Liver (tissue), 8 donors: ENCODE measurements at regions not wholly inside any gene's neighbourhood (a gene's known extent, or its start where the extent isn't known, plus 50 kb on each side); places are given as distances from the start of the nearest gene placed in this dataset.

Source experiments
- DNase-seq: peaks from one replicate; pipeline ENCODE4 v3.0.0-alpha.2; 2017; ENCODE audit warnings: low spot score
- H3K27ac ChIP-seq, 2 donors: one replicate each; pipeline ENCODE4 v1.7.0; 2013; ENCODE audit warnings: inconsistent platforms in 2 of 2, low read length in 2 of 2, control low read depth in 1 of 2, low read depth in 1 of 2, mild to moderate bottlenecking in 1 of 2
- H3K27me3 ChIP-seq, 4 donors: one replicate each; pipeline versions ENCODE4 v1.6.1 to v1.7.0; 2013; ENCODE audit warnings: low read length in 3 of 4, inconsistent platforms in 1 of 4, mild to moderate bottlenecking in 1 of 4, moderate library complexity in 1 of 4; ENCODE audit not compliant: control insufficient read depth in 4 of 4, insufficient read depth in 4 of 4
- H3K36me3 ChIP-seq, 4 donors: one replicate each; pipeline versions ENCODE4 v1.6.1 to v1.7.0; 2013; ENCODE audit warnings: low read length in 3 of 4, mild to moderate bottlenecking in 3 of 4, low read depth in 1 of 4, moderate library complexity in 1 of 4; ENCODE audit not compliant: control insufficient read depth in 4 of 4, insufficient read depth in 3 of 4
- H3K4me1 ChIP-seq, 4 donors: one replicate each; pipeline versions ENCODE4 v1.6.1 to v1.7.0; 2013; ENCODE audit warnings: low read length in 3 of 4, mild to moderate bottlenecking in 3 of 4, moderate library complexity in 1 of 4; ENCODE audit not compliant: control insufficient read depth in 4 of 4, insufficient read depth in 4 of 4
- H3K4me3 ChIP-seq, 3 donors: one replicate each; pipeline versions ENCODE4 v1.6.1 to v1.7.0; 2013; ENCODE audit warnings: low read length in 3 of 3, control low read depth in 1 of 3, low read depth in 1 of 3, mild to moderate bottlenecking in 1 of 3
- H3K9ac ChIP-seq, 2 donors: one replicate each; pipeline ENCODE4 v1.7.0; 2013; ENCODE audit warnings: low read length in 2 of 2, mild to moderate bottlenecking in 2 of 2, moderate library complexity in 2 of 2, control low read depth in 1 of 2, low read depth in 1 of 2
- H3K9me3 ChIP-seq, 4 donors: one replicate each; pipeline versions ENCODE4 v1.6.1 to v1.7.0; 2013; ENCODE audit warnings: low read length in 3 of 4; ENCODE audit not compliant: control insufficient read depth in 4 of 4
- ATF3 ChIP-seq: IDR thresholded peaks from 2 replicates; pipeline ENCODE4 v1.6.1; 2016; ENCODE audit warnings: antibody characterized with exemption
- EGR1 ChIP-seq, 2 donors: IDR thresholded peaks; 2 replicates each; pipeline ENCODE4 v1.6.1; 2016 to 2018; ENCODE audit warnings: antibody characterized with exemption in 2 of 2, low read depth in 2 of 2
- FOXA1 ChIP-seq: IDR thresholded peaks from 2 replicates; pipeline ENCODE4 v1.6.1; 2016; ENCODE audit warnings: antibody characterized with exemption
- FOXA2 ChIP-seq: IDR thresholded peaks from 2 replicates; pipeline ENCODE4 v1.6.1; 2016; ENCODE audit warnings: antibody characterized with exemption
- GABPA ChIP-seq, 2 donors: IDR thresholded peaks in 1 of 2; conservative IDR thresholded peaks in 1 of 2; 2 replicates each; pipeline ENCODE4 v1.6.1; 2016; ENCODE audit warnings: antibody characterized with exemption in 2 of 2, mild to moderate bottlenecking in 1 of 2, moderate library complexity in 1 of 2
- HNF4A ChIP-seq, 2 donors: conservative IDR thresholded peaks; 2 replicates each; pipeline ENCODE4 v1.6.1; 2016; ENCODE audit warnings: antibody characterized with exemption in 2 of 2, mild to moderate bottlenecking in 2 of 2
- HNF4G ChIP-seq: IDR thresholded peaks from 2 replicates; pipeline ENCODE4 v1.6.1; 2016; ENCODE audit warnings: antibody characterized with exemption
- JUND ChIP-seq, 2 donors: IDR thresholded peaks; 2 replicates each; pipeline ENCODE4 v1.6.1; 2016; ENCODE audit warnings: antibody characterized with exemption in 2 of 2
- MAX ChIP-seq: IDR thresholded peaks from 2 replicates; pipeline ENCODE4 v1.6.1; 2016; ENCODE audit warnings: antibody characterized with exemption
- NR2F2 ChIP-seq: IDR thresholded peaks from 2 replicates; pipeline ENCODE4 v1.6.1; 2016; ENCODE audit warnings: antibody characterized with exemption
- RAD21 ChIP-seq, 2 donors: IDR thresholded peaks; 2 replicates each; pipeline ENCODE4 v1.6.1; 2016; ENCODE audit warnings: antibody characterized with exemption in 2 of 2, mild to moderate bottlenecking in 2 of 2
- RXRA ChIP-seq, 2 donors: IDR thresholded peaks; 2 replicates each; pipeline ENCODE4 v1.6.1; 2017 to 2018; ENCODE audit warnings: antibody characterized with exemption in 2 of 2, mild to moderate bottlenecking in 1 of 2
- SP1 ChIP-seq: IDR thresholded peaks from 2 replicates; pipeline ENCODE4 v1.6.1; 2018; ENCODE audit warnings: antibody characterized with exemption, mild to moderate bottlenecking
- TAF1 ChIP-seq: conservative IDR thresholded peaks from 2 replicates; pipeline ENCODE4 v1.6.1; 2016; ENCODE audit warnings: antibody characterized with exemption, mild to moderate bottlenecking
- YY1 ChIP-seq: IDR thresholded peaks from 2 replicates; pipeline ENCODE4 v1.6.1; 2016; ENCODE audit warnings: antibody characterized with exemption, mild to moderate bottlenecking
- WGBS: extraction: QIAGEN DNeasy Blood & Tissue Kit; methylation state at CpG from one replicate; pipeline ENCODE4 v1.1.7; 2013; 5-methylcytosine and 5-hydroxymethylcytosine counted together
- TF ChIP-seq, protein P1 (sequence below): IDR thresholded peaks from 2 replicates; pipeline ENCODE4 v1.6.1; 2016; ENCODE audit warnings: antibody characterized with exemption
- TF ChIP-seq, protein P2 (sequence below): fragments of 150-350 bp; IDR thresholded peaks from 2 replicates; pipeline ENCODE4 v1.5.1; 2017; ENCODE audit warnings: improper control_type of control experiment, low read depth, low read length; ENCODE audit not compliant: missing input control
- TF ChIP-seq, protein P3 (sequence below): IDR thresholded peaks from 2 replicates; pipeline ENCODE4 v1.6.1; 2016; ENCODE audit warnings: antibody characterized with exemption, mild to moderate bottlenecking
- donor health status: healthy.
- donor health status: healthy.
- donor health status: healthy.
- donor health status: healthy.
- donor health status: healthy.

DNA sequence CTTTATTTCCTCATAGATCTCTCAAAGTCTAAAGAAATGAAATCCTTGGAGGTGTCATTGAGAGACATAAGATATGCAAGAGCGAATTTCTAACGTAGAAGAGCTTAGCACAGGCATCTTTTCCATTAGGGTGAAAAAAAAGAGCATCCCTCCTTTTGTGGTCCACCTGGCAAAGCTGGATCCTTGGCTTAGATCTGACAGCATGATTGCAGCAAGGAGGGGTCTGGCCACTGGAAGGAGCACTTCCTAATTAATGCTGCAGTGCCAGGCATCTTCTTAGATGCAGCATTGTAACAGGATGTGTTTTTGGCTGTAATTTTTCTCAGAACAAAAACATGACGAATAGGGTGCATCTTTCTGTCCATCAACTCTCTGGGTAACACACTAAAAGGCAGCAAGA is 60.1 kb upstream of the TFAP2D start (continued):
- TF ChIP-seq, protein P1, sequence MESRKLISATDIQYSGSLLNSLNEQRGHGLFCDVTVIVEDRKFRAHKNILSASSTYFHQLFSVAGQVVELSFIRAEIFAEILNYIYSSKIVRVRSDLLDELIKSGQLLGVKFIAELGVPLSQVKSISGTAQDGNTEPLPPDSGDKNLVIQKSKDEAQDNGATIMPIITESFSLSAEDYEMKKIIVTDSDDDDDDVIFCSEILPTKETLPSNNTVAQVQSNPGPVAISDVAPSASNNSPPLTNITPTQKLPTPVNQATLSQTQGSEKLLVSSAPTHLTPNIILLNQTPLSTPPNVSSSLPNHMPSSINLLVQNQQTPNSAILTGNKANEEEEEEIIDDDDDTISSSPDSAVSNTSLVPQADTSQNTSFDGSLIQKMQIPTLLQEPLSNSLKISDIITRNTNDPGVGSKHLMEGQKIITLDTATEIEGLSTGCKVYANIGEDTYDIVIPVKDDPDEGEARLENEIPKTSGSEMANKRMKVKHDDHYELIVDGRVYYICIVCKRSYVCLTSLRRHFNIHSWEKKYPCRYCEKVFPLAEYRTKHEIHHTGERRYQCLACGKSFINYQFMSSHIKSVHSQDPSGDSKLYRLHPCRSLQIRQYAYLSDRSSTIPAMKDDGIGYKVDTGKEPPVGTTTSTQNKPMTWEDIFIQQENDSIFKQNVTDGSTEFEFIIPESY: no peak
- TF ChIP-seq GABPA (IDR thresholded peaks at IDR 0.05 in 1 of 2, conservative IDR thresholded peaks at IDR 0.05 in 1 of 2): no peak
- TF ChIP-seq NR2F2: no peak
- no peak for TF ChIP-seq FOXA2

- Histone ChIP-seq H3K4me3 (no peak overlapping the region), H3K27me3 (peaks cover 0 to 5% (median 0%) of the 10 kb centered on the region in 4 donors), H3K36me3 (no peaks in the 10 kb centered on the region), H3K9me3 (peaks cover 0 to 8% (median 2%) of the 10 kb centered on the region in 4 donors), H3K4me1 (no peaks in the 10 kb centered on the region), H3K27ac (no peak overlapping the region), H3K9ac (no peak overlapping the region)
- WGBS: 72% methylated on average over 2 of the region's 2 CpGs
- no peak for DNase-seq
- TF ChIP-seq, protein P2, sequence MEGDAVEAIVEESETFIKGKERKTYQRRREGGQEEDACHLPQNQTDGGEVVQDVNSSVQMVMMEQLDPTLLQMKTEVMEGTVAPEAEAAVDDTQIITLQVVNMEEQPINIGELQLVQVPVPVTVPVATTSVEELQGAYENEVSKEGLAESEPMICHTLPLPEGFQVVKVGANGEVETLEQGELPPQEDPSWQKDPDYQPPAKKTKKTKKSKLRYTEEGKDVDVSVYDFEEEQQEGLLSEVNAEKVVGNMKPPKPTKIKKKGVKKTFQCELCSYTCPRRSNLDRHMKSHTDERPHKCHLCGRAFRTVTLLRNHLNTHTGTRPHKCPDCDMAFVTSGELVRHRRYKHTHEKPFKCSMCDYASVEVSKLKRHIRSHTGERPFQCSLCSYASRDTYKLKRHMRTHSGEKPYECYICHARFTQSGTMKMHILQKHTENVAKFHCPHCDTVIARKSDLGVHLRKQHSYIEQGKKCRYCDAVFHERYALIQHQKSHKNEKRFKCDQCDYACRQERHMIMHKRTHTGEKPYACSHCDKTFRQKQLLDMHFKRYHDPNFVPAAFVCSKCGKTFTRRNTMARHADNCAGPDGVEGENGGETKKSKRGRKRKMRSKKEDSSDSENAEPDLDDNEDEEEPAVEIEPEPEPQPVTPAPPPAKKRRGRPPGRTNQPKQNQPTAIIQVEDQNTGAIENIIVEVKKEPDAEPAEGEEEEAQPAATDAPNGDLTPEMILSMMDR: no peak
- TF ChIP-seq MAX: no peak
- TF ChIP-seq EGR1 (IDR thresholded peaks at IDR 0.05; ENCODE audit: low read depth in 2 of 2): no peak
- no peak for TF ChIP-seq TAF1
- TF ChIP-seq, protein P1: no peak
- TF ChIP-seq SP1: no peak
- TF ChIP-seq GABPA (IDR thresholded peaks at IDR 0.05 in 1 of 2, conservative IDR thresholded peaks at IDR 0.05 in 1 of 2): no peak
- TF ChIP-seq FOXA1: no peak
- no peak for TF ChIP-seq FOXA2
- TF ChIP-seq, protein P3, sequence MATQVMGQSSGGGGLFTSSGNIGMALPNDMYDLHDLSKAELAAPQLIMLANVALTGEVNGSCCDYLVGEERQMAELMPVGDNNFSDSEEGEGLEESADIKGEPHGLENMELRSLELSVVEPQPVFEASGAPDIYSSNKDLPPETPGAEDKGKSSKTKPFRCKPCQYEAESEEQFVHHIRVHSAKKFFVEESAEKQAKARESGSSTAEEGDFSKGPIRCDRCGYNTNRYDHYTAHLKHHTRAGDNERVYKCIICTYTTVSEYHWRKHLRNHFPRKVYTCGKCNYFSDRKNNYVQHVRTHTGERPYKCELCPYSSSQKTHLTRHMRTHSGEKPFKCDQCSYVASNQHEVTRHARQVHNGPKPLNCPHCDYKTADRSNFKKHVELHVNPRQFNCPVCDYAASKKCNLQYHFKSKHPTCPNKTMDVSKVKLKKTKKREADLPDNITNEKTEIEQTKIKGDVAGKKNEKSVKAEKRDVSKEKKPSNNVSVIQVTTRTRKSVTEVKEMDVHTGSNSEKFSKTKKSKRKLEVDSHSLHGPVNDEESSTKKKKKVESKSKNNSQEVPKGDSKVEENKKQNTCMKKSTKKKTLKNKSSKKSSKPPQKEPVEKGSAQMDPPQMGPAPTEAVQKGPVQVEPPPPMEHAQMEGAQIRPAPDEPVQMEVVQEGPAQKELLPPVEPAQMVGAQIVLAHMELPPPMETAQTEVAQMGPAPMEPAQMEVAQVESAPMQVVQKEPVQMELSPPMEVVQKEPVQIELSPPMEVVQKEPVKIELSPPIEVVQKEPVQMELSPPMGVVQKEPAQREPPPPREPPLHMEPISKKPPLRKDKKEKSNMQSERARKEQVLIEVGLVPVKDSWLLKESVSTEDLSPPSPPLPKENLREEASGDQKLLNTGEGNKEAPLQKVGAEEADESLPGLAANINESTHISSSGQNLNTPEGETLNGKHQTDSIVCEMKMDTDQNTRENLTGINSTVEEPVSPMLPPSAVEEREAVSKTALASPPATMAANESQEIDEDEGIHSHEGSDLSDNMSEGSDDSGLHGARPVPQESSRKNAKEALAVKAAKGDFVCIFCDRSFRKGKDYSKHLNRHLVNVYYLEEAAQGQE: no peak
- no peak for TF ChIP-seq HNF4G
- TF ChIP-seq YY1: no peak
- no peak for TF ChIP-seq HNF4A (conservative IDR thresholded peaks at IDR 0.05)
- TF ChIP-seq NR2F2: no peak
- TF ChIP-seq ATF3: no peak
- no peak for TF ChIP-seq JUND (IDR thresholded peaks at IDR 0.05)
- TF ChIP-seq RXRA (IDR thresholded peaks at IDR 0.05): no peak
- TF ChIP-seq RAD21 (IDR thresholded peaks at IDR 0.05): no peak
These were observed 59.2 kb upstream of the TFAP2D start for GRCh38 chr6:50654155-50654554.
